Endothelial cell of umbilical vein (primary cell): ENCODE measurements at regions not wholly inside any gene's neighbourhood (a gene's known extent, or its start where the extent isn't known, plus 50 kb on each side); places are given as distances from the start of the nearest gene placed in this dataset.

ENCODE experiments used
- EZH2 ChIP-seq: IDR thresholded peaks from 2 replicates; pipeline ENCODE4 v1.6.1; 2012; ENCODE audit warnings: borderline replicate concordance, low read depth, mild to moderate bottlenecking, moderate library complexity, low read length, inconsistent platforms; ENCODE audit not compliant: severe bottlenecking
- FOS ChIP-seq: IDR thresholded peaks from 2 replicates; pipeline ENCODE4 v1.6.1; 2011; ENCODE audit warnings: mild to moderate bottlenecking, low read length, moderate library complexity, borderline replicate concordance; ENCODE audit not compliant: insufficient read depth
- GATA2 ChIP-seq: IDR thresholded peaks from 2 replicates; pipeline ENCODE4 v1.7.0; 2011; ENCODE audit warnings: low read depth, mild to moderate bottlenecking, moderate library complexity, mixed read lengths, low read length; ENCODE audit not compliant: insufficient read length, insufficient read depth
- JUN ChIP-seq: IDR thresholded peaks from 2 replicates; pipeline ENCODE4 v1.6.1; 2011; ENCODE audit warnings: borderline replicate concordance, low read depth; ENCODE audit not compliant: insufficient read length, insufficient read depth
- MAX ChIP-seq: IDR thresholded peaks from 2 replicates; pipeline ENCODE4 v1.6.1; 2011; ENCODE audit not compliant: insufficient read depth, insufficient read length
- MYC ChIP-seq: IDR thresholded peaks from one replicate; pipeline ENCODE4 v1.6.1; 2011; ENCODE audit warnings: mild to moderate bottlenecking, low read depth, low read length
- POLR2A ChIP-seq: IDR thresholded peaks from 2 replicates; pipeline ENCODE4 v1.6.1; 2012; ENCODE audit warnings: low read depth, mild to moderate bottlenecking, control low read depth, low read length
- POLR2AphosphoS5 ChIP-seq: IDR thresholded peaks from 2 replicates; pipeline ENCODE4 v1.6.1; 2012; ENCODE audit warnings: low read depth, mild to moderate bottlenecking, control low read depth, low read length, moderate library complexity; ENCODE audit not compliant: insufficient read depth
- TF ChIP-seq, protein P1 (sequence below), 2 donors: IDR thresholded peaks; 1 replicate in 1 of 2; 2 replicates in 1 of 2; pipeline ENCODE4 v1.5.1; 2011; ENCODE audit warnings: low read length in 2 of 2, mild to moderate bottlenecking in 2 of 2, moderate library complexity in 2 of 2, control low read depth in 1 of 2, inconsistent platforms in 1 of 2, low read depth in 1 of 2; ENCODE audit not compliant: insufficient read depth in 1 of 2; ENCODE audit errors: extremely low read depth in 1 of 2

GRCh38 chr10:78229950-78230675, 196.4 kb downstream of the RPS24 start:
- TF ChIP-seq MYC, result no peak
- TF ChIP-seq POLR2A, result no peak
- TF ChIP-seq, protein P1, sequence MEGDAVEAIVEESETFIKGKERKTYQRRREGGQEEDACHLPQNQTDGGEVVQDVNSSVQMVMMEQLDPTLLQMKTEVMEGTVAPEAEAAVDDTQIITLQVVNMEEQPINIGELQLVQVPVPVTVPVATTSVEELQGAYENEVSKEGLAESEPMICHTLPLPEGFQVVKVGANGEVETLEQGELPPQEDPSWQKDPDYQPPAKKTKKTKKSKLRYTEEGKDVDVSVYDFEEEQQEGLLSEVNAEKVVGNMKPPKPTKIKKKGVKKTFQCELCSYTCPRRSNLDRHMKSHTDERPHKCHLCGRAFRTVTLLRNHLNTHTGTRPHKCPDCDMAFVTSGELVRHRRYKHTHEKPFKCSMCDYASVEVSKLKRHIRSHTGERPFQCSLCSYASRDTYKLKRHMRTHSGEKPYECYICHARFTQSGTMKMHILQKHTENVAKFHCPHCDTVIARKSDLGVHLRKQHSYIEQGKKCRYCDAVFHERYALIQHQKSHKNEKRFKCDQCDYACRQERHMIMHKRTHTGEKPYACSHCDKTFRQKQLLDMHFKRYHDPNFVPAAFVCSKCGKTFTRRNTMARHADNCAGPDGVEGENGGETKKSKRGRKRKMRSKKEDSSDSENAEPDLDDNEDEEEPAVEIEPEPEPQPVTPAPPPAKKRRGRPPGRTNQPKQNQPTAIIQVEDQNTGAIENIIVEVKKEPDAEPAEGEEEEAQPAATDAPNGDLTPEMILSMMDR (IDR thresholded peaks at IDR 0.05; ENCODE audit: extremely low read depth in 1 of 2, insufficient read depth in 1 of 2, low read depth in 1 of 2, low read length in 2 of 2), result no peak
- TF ChIP-seq EZH2, result no peak
- no peak for TF ChIP-seq FOS
- TF ChIP-seq POLR2AphosphoS5, result no peak
- TF ChIP-seq GATA2, result no peak
- TF ChIP-seq MAX, result no peak
- TF ChIP-seq JUN, result no peak
